PFSK-1 (cell line): ENCODE measurements at regions not wholly inside any gene's neighbourhood (a gene's known extent, or its start where the extent isn't known, plus 50 kb on each side); places are given as distances from the start of the nearest gene placed in this dataset.

Experiments used
- POLR2AphosphoS5 ChIP-seq: IDR thresholded peaks from 2 replicates; pipeline ENCODE4 v1.6.1; 2012; ENCODE audit warnings: low read depth, mild to moderate bottlenecking, control low read depth, low read length, moderate library complexity
- TAF1 ChIP-seq: IDR thresholded peaks from 2 replicates; pipeline ENCODE4 v1.6.1; 2012; ENCODE audit warnings: low read length, control low read depth, borderline replicate concordance; ENCODE audit not compliant: insufficient read depth

DNA sequence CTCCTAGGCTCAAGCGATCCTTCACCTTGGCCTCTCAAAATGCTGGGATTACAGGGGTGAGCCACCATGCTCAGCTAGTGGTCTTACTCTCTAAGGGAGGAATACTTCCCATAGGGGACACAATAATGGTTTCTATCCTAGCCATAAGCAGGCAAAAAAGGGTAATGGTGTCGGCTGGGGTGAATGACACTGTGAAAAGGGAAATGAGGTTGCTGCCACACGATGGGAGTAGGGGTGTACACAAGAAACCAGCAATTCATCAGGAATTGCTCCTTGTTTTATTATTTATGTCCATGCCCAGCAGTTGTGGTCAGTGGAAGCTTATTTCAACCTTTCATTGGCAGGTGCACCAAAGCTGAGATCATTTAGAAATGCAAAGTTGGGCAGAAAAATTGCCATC lies 70.3 kb upstream of the ZFR start:
- TF ChIP-seq TAF1 (no peak), POLR2AphosphoS5 (no peak)
